ENCODE measurements at regions not wholly inside any gene's neighbourhood (a gene's known extent, or its start where the extent isn't known, plus 50 kb on each side); places are given as distances from the start of the nearest gene placed in this dataset.
"Not testable (repeated sequence)": the region's sequence is repeated elsewhere in the genome, so short reads cannot be mapped to it uniquely, and the experiment has no call there.

- not testable (repeated sequence) for DNase-seq
Observed at GRCh38 chr12:84018556-84019179, 893.9 kb downstream of the SLC6A15 start.

GRCh38 chr12:84016956-84017355 lies 895.6 kb downstream of the SLC6A15 start:
- DNase-seq, result no peak

GRCh38 chr12:83997423-83997822 lies 915.2 kb downstream of the SLC6A15 start:
- no peak for DNase-seq

- no peak for DNase-seq
Observed at GRCh38 chr12:83996671-83997070, 915.9 kb downstream of the SLC6A15 start.

GRCh38 chr12:83985084-83985483 lies 927.5 kb downstream of the SLC6A15 start:
- no peak for DNase-seq

GRCh38 chr12:83980398-83980797 lies 932.2 kb downstream of the SLC6A15 start:
- no peak for DNase-seq

GRCh38 chr12:83979785-83980184 lies 932.8 kb downstream of the SLC6A15 start:
- DNase-seq, result no peak

- DNase-seq, result no peak
Observed at GRCh38 chr12:83971781-83972180, 940.8 kb downstream of the SLC6A15 start.

GRCh38 chr12:83960767-83961166 lies 951.8 kb downstream of the SLC6A15 start:
- no peak for DNase-seq

GRCh38 chr12:83958997-83959396 lies 953.6 kb downstream of the SLC6A15 start:
- DNase-seq, result no peak

GRCh38 chr12:83954956-83955601 lies 957.5 kb downstream of the SLC6A15 start:
- DNase-seq, result no peak

- no peak for DNase-seq
Observed at GRCh38 chr12:83954071-83954789, 958.4 kb downstream of the SLC6A15 start.

- peak; percentile 10 for DNase-seq
Observed at GRCh38 chr12:83945871-83946270, 966.7 kb downstream of the SLC6A15 start.

GRCh38 chr12:83939718-83940117 lies 972.9 kb downstream of the SLC6A15 start:
- DNase-seq, result no peak

GRCh38 chr12:83933615-83934014 lies 979.0 kb downstream of the SLC6A15 start:
- DNase-seq, result no peak

GRCh38 chr12:83932011-83932410 lies 980.6 kb downstream of the SLC6A15 start:
- DNase-seq, result no peak

- DNase-seq, result no peak
Observed at GRCh38 chr12:83931451-83931850, 981.1 kb downstream of the SLC6A15 start.

- not testable (repeated sequence) for DNase-seq
Observed at GRCh38 chr12:83929792-83930191, 982.8 kb downstream of the SLC6A15 start.

- DNase-seq, result no peak
Observed at GRCh38 chr12:83920821-83921547, 991.6 kb downstream of the SLC6A15 start.

- DNase-seq, result no peak
Observed at GRCh38 chr12:83919081-83919480, 993.5 kb downstream of the SLC6A15 start.

- DNase-seq, result no peak
Observed at GRCh38 chr12:83904175-83904574, 1008.4 kb downstream of the SLC6A15 start.

GRCh38 chr12:83896416-83896815 lies 1016.2 kb downstream of the SLC6A15 start:
- DNase-seq, result no peak

GRCh38 chr12:83893101-83893500 lies 1019.5 kb downstream of the SLC6A15 start:
- DNase-seq, result no peak
